ENCODE measurements at regions not wholly inside any gene's neighbourhood (a gene's known extent, or its start where the extent isn't known, plus 50 kb on each side); places are given as distances from the start of the nearest gene placed in this dataset.

DNA sequence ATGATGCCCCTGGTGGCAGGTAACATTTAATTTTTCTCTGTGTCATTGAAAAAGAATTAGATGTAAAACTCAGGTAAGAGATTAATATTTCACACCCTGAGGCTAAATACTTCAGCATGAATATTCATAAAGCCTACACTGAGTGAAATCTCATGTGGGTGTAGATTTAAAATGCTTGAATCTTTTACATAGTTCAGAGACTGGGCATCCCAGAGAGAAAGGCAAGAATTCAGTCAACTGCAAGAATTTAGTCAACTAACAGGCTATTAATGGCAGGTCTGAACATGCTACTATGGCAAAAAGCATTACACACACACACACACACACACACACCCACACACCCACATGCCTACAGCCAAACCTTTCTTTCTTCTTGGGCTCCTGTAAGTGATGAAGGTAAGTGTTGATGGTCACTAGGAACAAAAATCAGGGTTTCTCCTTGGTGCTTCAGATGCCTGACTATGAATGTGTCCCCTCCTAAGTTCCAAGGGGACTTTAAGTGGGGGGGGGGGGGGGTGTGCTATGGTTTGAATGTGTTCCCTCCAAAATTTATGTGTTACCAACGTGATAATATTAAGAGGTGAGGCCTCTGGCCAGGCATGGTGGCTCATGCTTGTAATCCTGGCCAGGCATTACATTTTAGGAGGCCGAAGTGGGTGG is 63.7 kb upstream of the PSMD7 start:
- no peak overlapping the region for H3K27ac ChIP-seq
- H3K9me3 ChIP-seq (ENCODE audit: severe bottlenecking), result no peaks in the 10 kb centered on the region
- peaks cover 6% of the 10 kb centered on the region for H3K27me3 ChIP-seq (ENCODE audit: insufficient read depth, low read depth, severe bottlenecking)
- no peak overlapping the region for H3K4me3 ChIP-seq (ENCODE audit: low read depth, low read length)
- no peak for DNase-seq
- H3K36me3 ChIP-seq, result no peaks in the 10 kb centered on the region
- TF ChIP-seq, protein P1, sequence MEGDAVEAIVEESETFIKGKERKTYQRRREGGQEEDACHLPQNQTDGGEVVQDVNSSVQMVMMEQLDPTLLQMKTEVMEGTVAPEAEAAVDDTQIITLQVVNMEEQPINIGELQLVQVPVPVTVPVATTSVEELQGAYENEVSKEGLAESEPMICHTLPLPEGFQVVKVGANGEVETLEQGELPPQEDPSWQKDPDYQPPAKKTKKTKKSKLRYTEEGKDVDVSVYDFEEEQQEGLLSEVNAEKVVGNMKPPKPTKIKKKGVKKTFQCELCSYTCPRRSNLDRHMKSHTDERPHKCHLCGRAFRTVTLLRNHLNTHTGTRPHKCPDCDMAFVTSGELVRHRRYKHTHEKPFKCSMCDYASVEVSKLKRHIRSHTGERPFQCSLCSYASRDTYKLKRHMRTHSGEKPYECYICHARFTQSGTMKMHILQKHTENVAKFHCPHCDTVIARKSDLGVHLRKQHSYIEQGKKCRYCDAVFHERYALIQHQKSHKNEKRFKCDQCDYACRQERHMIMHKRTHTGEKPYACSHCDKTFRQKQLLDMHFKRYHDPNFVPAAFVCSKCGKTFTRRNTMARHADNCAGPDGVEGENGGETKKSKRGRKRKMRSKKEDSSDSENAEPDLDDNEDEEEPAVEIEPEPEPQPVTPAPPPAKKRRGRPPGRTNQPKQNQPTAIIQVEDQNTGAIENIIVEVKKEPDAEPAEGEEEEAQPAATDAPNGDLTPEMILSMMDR (IDR thresholded peaks at IDR 0.05; ENCODE audit: low read depth, low read length), result no peak

DNA sequence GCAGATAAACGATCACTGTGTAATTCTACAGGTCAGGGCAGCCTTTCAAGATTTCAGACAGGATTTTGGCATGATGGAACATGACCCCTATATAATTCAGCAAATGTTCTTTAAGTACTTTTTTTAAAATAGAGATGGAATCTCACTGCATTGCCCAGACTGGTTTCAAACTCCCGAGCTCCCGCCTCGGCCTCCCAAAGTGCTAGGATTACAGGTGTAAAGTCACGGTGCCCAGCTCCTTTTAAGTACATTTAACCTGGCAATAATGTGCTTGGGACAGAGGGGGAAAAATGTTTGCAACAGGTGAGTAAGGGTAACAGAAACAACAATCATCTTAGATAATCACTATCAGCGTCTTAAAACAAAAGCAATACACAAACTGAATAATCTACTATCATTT is 66.5 kb upstream of the PSMD7 start:
- Histone ChIP-seq H3K4me3 (ENCODE audit: low read depth, low read length) (no peak overlapping the region), H3K9me3 (ENCODE audit: severe bottlenecking) (no peaks in the 10 kb centered on the region), H3K36me3 (no peaks in the 10 kb centered on the region), H3K27ac (no peak overlapping the region), H3K27me3 (ENCODE audit: insufficient read depth, low read depth, severe bottlenecking) (peaks cover under 1% of the 10 kb centered on the region)
- no peak for DNase-seq
- TF ChIP-seq, protein P1 (IDR thresholded peaks at IDR 0.05; ENCODE audit: low read depth, low read length), result no peak

DNA sequence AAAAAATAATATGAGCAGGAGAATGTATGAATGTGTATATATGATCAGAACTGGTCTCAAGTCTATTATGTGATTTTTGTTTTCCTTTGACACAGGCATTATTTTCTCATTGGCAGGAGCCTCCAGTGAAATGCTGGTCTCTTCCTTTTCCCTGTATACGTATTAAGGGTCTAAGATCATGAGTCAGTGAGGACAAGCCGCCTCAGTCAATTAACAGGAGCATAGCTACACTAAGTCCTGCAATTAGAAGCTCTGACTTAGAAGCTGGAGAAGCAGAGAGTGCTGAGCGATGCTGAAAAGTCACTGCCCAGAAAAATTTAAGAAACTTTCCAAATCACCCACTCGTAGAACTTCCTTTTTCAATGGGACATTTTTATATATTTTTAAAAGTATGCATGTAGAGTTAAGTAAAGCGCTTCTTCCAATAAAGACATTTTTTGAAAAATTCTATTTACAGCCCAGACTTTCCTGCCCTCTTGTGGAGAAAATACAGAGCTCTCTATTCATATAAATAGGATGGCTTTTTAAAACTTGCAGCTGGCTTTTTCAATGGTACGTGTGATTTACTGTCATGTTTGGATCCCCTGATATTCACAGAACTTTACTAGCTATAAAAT is 70.2 kb upstream of the PSMD7 start:
- Histone ChIP-seq H3K9me3 (ENCODE audit: severe bottlenecking) (no peaks in the 10 kb centered on the region), H3K4me3 (ENCODE audit: low read depth, low read length) (no peak overlapping the region), H3K36me3 (no peaks in the 10 kb centered on the region), H3K27ac (no peak overlapping the region), H3K27me3 (ENCODE audit: insufficient read depth, low read depth, severe bottlenecking) (peaks cover 5% of the 10 kb centered on the region)
- no peak for DNase-seq
- TF ChIP-seq, protein P1 (IDR thresholded peaks at IDR 0.05; ENCODE audit: low read depth, low read length), result 0 out of 2 replicates have a peak, but pooled peaks have one; percentile 2

DNA sequence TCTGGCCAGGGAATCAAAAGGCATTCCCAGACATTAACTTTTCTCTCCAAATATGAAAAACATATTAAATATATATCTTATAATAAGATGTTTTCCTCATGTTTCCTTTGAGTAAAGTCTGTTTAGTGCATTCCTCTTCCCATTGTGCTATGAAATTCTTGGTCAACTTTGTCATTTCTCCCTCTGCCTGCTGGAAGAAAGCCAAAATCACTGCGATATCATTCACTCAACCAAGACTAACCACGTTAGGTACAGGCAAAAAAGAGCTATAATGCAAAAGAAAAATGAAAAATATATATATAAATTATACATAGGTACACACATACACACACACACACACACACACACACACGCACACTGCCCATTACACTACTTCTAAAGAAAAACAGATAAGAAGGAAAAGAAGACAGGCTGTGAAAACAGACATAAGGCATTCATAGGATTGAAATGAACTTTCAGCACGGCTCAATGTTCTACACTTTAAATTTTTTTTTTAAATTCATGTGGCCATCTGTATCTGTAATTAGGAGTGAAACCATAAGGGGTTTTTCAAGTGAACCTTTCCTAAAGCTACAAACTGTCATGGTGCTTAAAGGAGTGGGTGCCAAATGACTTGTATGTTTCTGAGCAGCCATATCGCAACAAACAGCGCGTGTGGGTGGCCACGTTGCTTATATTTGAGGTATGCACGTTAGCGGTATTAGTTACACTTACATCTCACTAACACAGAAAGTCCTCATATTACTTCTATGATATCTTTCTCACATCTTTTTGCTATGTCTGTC is 71.6 kb upstream of the PSMD7 start:
- no peaks in the 10 kb centered on the region for H3K36me3 ChIP-seq
- H3K9me3 ChIP-seq (ENCODE audit: severe bottlenecking), result no peaks in the 10 kb centered on the region
- TF ChIP-seq, protein P1 (IDR thresholded peaks at IDR 0.05; ENCODE audit: low read depth, low read length), result no peak
- no peak for DNase-seq
- peaks cover 5% of the 10 kb centered on the region for H3K27me3 ChIP-seq (ENCODE audit: insufficient read depth, low read depth, severe bottlenecking)
- no peak overlapping the region for H3K4me3 ChIP-seq (ENCODE audit: low read depth, low read length)
- H3K27ac ChIP-seq, result no peak overlapping the region

DNA sequence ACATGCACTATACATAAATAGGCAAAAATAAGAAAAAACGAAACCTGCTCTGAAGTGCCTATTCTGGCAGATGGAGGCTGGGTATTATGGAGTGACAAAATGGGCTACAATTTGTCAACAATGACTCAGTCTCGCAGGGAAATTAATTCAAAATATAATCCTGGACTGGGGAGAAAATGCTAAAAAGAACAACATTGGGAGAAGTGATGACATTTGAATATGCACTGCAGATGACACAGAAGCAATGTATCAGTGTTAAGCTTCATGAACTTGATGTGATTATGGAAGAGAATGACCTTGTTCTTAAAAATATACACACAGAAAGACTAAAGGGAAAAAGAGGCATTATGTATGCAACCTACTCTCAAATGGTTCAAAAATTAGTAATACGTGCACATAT is 74.8 kb upstream of the PSMD7 start:
- Histone ChIP-seq H3K27me3 (ENCODE audit: insufficient read depth, low read depth, severe bottlenecking) (peaks cover 9% of the 10 kb centered on the region), H3K4me3 (ENCODE audit: low read depth, low read length) (no peak overlapping the region), H3K9me3 (ENCODE audit: severe bottlenecking) (no peaks in the 10 kb centered on the region), H3K36me3 (no peaks in the 10 kb centered on the region), H3K27ac (no peak overlapping the region)
- DNase-seq, result no peak
- TF ChIP-seq, protein P1 (IDR thresholded peaks at IDR 0.05; ENCODE audit: low read depth, low read length), result no peak
